ENCODE measurements at regions not wholly inside any gene's neighbourhood (a gene's known extent, or its start where the extent isn't known, plus 50 kb on each side); places are given as distances from the start of the nearest gene placed in this dataset.

- no peak for TF ChIP-seq EP300 (IDR thresholded peaks at IDR 0.05; ENCODE audit: borderline replicate concordance)
- TF ChIP-seq EGR1 (IDR thresholded peaks at IDR 0.05), result no peak
- TF ChIP-seq FOXM1 (IDR thresholded peaks at IDR 0.05; ENCODE audit: borderline replicate concordance, low read depth), result no peak
- TF ChIP-seq TEAD4 (IDR thresholded peaks at IDR 0.05), result no peak
- no peak for TF ChIP-seq CREB1 (IDR thresholded peaks at IDR 0.05; ENCODE audit: low read depth)
These were observed 378.2 kb upstream of the PRKCQ start for GRCh38 chr10:6958254-6958653.

Data from Ishikawa (cell line).